SU-DHL-6 (cell line): ENCODE measurements at regions not wholly inside any gene's neighbourhood (a gene's known extent, or its start where the extent isn't known, plus 50 kb on each side); places are given as distances from the start of the nearest gene placed in this dataset.

ENCODE experiments used
- H2AFZ ChIP-seq: fragments of 200-600 bp; sonication (generic); 2 replicates; pipeline ENCODE4 v1.6.1; 2014; ENCODE audit warnings: low read depth, mild to moderate bottlenecking, moderate library complexity, mixed read lengths, antibody characterized with exemption, low read length; ENCODE audit not compliant: severe bottlenecking
- H3F3A ChIP-seq: fragments of 200-600 bp; shearing (Covaris generic); 2 replicates; pipeline ENCODE4 v1.6.0; 2016; ENCODE audit warnings: antibody characterized with exemption, mild to moderate bottlenecking; ENCODE audit not compliant: insufficient read depth
- H3K27ac ChIP-seq: fragments of 200-600 bp; sonication (generic); 2 replicates; pipeline ENCODE4 v1.5.1; 2016; ENCODE audit warnings: low read depth, mild to moderate bottlenecking, low read length, moderate library complexity, mixed read lengths
- H3K27me3 ChIP-seq: fragments of 200-600 bp; sonication (generic), shearing (Covaris generic); 2 replicates; pipeline ENCODE4 v1.6.0; 2014; ENCODE audit warnings: mild to moderate bottlenecking, low read length
- H3K36me3 ChIP-seq: fragments of 200-600 bp; sonication (generic); 2 replicates; pipeline ENCODE4 v1.6.1; 2014; ENCODE audit warnings: mild to moderate bottlenecking, low read length, mixed read lengths
- H3K4me2 ChIP-seq: fragments of 300-600, 200-600 bp; shearing (Covaris generic), sonication (generic); 2 replicates; pipeline ENCODE4 v1.6.0; 2014; ENCODE audit warnings: low read length, low read depth, mild to moderate bottlenecking; ENCODE audit not compliant: poor library complexity, severe bottlenecking
- H3K4me3 ChIP-seq: fragments of 200-600 bp; sonication (generic); 2 replicates; pipeline ENCODE4 v1.5.1; 2014; ENCODE audit warnings: antibody characterized with exemption, low read length, mild to moderate bottlenecking, mixed read lengths; ENCODE audit not compliant: insufficient read depth, poor library complexity, severe bottlenecking
- H3K79me2 ChIP-seq: fragments of 200-600 bp; sonication (generic); 2 replicates; pipeline ENCODE4 v1.6.1; 2014; ENCODE audit warnings: mild to moderate bottlenecking, low read length, moderate library complexity; ENCODE audit not compliant: insufficient read depth
- H3K9ac ChIP-seq: fragments of 200-600 bp; sonication (generic); 2 replicates; pipeline ENCODE4 v1.7.0; 2014; ENCODE audit warnings: mild to moderate bottlenecking, low read length
- H3K9me2 ChIP-seq: fragments of 200-600 bp; sonication (generic); replicated peaks from 2 replicates; pipeline ENCODE4 v1.6.1; 2014; ENCODE audit warnings: low read length; ENCODE audit not compliant: insufficient read depth
- H3K9me3 ChIP-seq: fragments of 200-600 bp; sonication (generic); 2 replicates; pipeline ENCODE4 v1.6.1; 2014; ENCODE audit warnings: low read length, mixed read lengths; ENCODE audit not compliant: insufficient read depth
- H4K20me1 ChIP-seq: fragments of 200-600 bp; sonication (generic); 2 replicates; pipeline ENCODE4 v1.6.1; 2014; ENCODE audit warnings: low read depth, mild to moderate bottlenecking, antibody characterized with exemption, low read length, moderate library complexity, mixed read lengths
- EZH2phosphoT487 ChIP-seq: fragments of 200-600 bp; sonication (generic), shearing (Covaris generic); conservative IDR thresholded peaks from 2 replicates; pipeline ENCODE4 v1.6.1; 2018; ENCODE audit warnings: mild to moderate bottlenecking, antibody characterized with exemption, low read length, moderate library complexity, mixed read lengths
- TF ChIP-seq, protein P1 (sequence below): fragments of 200-600 bp; sonication (generic); IDR thresholded peaks from one replicate; pipeline ENCODE4 v1.5.1; 2017; ENCODE audit warnings: antibody characterized with exemption, mild to moderate bottlenecking, low read length, moderate library complexity; ENCODE audit not compliant: insufficient read depth, poor library complexity, severe bottlenecking

DNA sequence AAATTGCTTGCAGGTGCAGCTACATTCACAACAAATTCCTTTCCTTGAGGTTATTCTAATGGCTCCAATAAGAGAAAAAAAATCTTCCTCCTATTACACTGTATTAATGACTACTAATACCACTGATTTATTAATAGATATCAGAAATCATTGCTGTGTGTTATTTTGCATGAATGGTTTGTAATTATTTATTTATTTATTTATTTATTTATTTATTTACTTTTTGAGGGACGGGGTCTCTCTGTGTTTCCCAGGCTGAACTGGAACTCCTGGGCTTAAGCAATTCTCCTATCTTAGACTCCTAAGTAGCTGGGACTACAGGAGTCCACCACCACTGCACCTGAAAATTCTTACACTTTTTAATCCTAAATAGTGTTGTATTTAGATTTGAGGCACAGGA, 390.4 kb downstream of the SI start:
- H3K9ac ChIP-seq = no peak overlapping the region

DNA sequence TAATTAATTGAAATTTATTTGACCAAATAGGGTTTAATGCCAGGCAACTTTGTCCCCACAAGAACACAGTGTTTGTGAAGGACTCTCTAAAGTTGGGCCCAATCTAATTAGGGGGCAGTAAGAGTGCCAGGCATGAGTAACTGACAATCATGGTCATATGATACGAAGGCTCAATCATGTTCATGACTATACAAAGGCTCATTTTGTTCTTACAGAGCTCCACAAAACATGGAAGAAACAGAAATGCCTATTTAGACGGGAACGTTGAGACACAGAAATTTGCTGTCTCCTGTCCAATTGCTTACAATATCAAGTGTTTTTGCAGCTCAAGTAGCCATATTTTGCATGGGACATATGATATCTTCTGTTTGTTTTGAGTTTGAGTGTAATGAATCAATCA, 391.1 kb downstream of the SI start:
- TF ChIP-seq EZH2phosphoT487 = no peak
- TF ChIP-seq, protein P1, sequence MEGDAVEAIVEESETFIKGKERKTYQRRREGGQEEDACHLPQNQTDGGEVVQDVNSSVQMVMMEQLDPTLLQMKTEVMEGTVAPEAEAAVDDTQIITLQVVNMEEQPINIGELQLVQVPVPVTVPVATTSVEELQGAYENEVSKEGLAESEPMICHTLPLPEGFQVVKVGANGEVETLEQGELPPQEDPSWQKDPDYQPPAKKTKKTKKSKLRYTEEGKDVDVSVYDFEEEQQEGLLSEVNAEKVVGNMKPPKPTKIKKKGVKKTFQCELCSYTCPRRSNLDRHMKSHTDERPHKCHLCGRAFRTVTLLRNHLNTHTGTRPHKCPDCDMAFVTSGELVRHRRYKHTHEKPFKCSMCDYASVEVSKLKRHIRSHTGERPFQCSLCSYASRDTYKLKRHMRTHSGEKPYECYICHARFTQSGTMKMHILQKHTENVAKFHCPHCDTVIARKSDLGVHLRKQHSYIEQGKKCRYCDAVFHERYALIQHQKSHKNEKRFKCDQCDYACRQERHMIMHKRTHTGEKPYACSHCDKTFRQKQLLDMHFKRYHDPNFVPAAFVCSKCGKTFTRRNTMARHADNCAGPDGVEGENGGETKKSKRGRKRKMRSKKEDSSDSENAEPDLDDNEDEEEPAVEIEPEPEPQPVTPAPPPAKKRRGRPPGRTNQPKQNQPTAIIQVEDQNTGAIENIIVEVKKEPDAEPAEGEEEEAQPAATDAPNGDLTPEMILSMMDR = no peak
- no peak overlapping the region for H3K4me3 ChIP-seq
- H3K4me2 ChIP-seq = no peak overlapping the region
- H3K27ac ChIP-seq = no peak overlapping the region
- H3F3A ChIP-seq = no peaks in the 10 kb centered on the region
- peak overlapping the region; percentile 45 for H2AFZ ChIP-seq
- no peaks in the 10 kb centered on the region for H3K79me2 ChIP-seq
- no peaks in the 10 kb centered on the region for H3K9me2 ChIP-seq
- no peaks in the 10 kb centered on the region for H4K20me1 ChIP-seq
- no peaks in the 10 kb centered on the region for H3K27me3 ChIP-seq
- no peaks in the 10 kb centered on the region for H3K36me3 ChIP-seq
- no peak overlapping the region for H3K9ac ChIP-seq
- no peaks in the 10 kb centered on the region for H3K9me3 ChIP-seq

More for the DNA sequence above, 390.4 kb downstream of the SI start:
- Histone ChIP-seq H3K4me2 (no peak overlapping the region), H3K36me3 (no peaks in the 10 kb centered on the region), H3K9me3 (no peaks in the 10 kb centered on the region), H2AFZ (no peak overlapping the region), H3K27me3 (no peaks in the 10 kb centered on the region), H3F3A (no peaks in the 10 kb centered on the region), H3K9me2 (no peaks in the 10 kb centered on the region), H3K79me2 (no peaks in the 10 kb centered on the region), H3K27ac (no peak overlapping the region), H4K20me1 (no peaks in the 10 kb centered on the region), H3K4me3 (no peak overlapping the region)
- TF ChIP-seq, protein P1 = no peak
- TF ChIP-seq EZH2phosphoT487 = no peak

DNA sequence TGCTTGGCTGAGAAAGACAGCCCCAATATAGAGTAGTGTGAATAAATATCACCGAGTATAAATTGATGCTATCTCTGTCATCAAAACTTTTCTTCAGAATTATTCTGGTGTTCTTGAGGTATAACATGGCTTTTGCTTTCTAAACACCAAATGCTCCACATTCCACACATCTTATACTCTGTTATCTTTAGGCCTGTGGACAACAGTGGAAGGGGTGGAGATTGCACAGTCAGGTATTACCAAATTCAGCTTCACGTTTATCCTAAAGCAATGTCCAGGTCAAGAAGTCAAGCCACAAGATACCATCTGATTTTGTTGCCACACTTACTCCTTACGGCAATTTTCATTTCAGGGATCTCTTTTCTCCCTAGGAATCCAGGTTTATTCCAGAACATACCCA, 394.8 kb downstream of the SI start:
- Histone ChIP-seq H3K79me2 (no peaks in the 10 kb centered on the region), H2AFZ (peak overlapping the region; percentile 51), H4K20me1 (no peaks in the 10 kb centered on the region), H3K9ac (no peak overlapping the region), H3K9me2 (no peaks in the 10 kb centered on the region), H3F3A (no peaks in the 10 kb centered on the region), H3K4me3 (no peak overlapping the region), H3K36me3 (no peaks in the 10 kb centered on the region), H3K9me3 (no peaks in the 10 kb centered on the region), H3K27me3 (no peaks in the 10 kb centered on the region), H3K4me2 (no peak overlapping the region), H3K27ac (no peak overlapping the region)
- TF ChIP-seq, protein P1 = no peak
- no peak for TF ChIP-seq EZH2phosphoT487
